IMR-90 (cell line): ENCODE measurements at regions not wholly inside any gene's neighbourhood (a gene's known extent, or its start where the extent isn't known, plus 50 kb on each side); places are given as distances from the start of the nearest gene placed in this dataset.

Experiments used
- CEBPB ChIP-seq: IDR thresholded peaks from 2 replicates; pipeline ENCODE4 v1.6.1; 2012; ENCODE audit warnings: low read depth, low read length, improper control_type of control experiment
- CTCF ChIP-seq: conservative IDR thresholded peaks from 2 replicates; pipeline ENCODE4 v1.5.1; 2012; ENCODE audit warnings: mild to moderate bottlenecking, low read depth, low read length, improper control_type of control experiment
- ELK1 ChIP-seq: fragments of 150-350 bp; IDR thresholded peaks from 2 replicates; pipeline ENCODE4 v1.6.1; 2016; ENCODE audit warnings: low read depth, mild to moderate bottlenecking, low read length, moderate library complexity, borderline replicate concordance
- MAFK ChIP-seq: IDR thresholded peaks from 2 replicates; pipeline ENCODE4 v1.6.1; 2012; ENCODE audit warnings: low read depth, low read length, improper control_type of control experiment
- MXI1 ChIP-seq: IDR thresholded peaks from 2 replicates; pipeline ENCODE4 v1.6.1; 2012; ENCODE audit warnings: low read depth, mild to moderate bottlenecking, low read length, moderate library complexity, borderline replicate concordance
- POLR2A ChIP-seq: IDR thresholded peaks from 2 replicates; pipeline ENCODE4 v1.6.1; 2012; ENCODE audit warnings: mild to moderate bottlenecking, low read depth, low read length

- TF ChIP-seq CEBPB (peak; percentile 80), POLR2A (no peak), CTCF (no peak), MXI1 (no peak), ELK1 (no peak), MAFK (no peak)
Measured at GRCh38 chr19:31223740-31224534, 125.3 kb downstream of the TSHZ3 start.
